Activated CD8-positive, alpha-beta memory T cell treated with anti-CD3 and anti-CD28 coated beads, Interleukin-2, amount 10 ng/mL, durations not matched to agents 7 days and 5 days (primary cell): ENCODE measurements at regions not wholly inside any gene's neighbourhood (a gene's known extent, or its start where the extent isn't known, plus 50 kb on each side); places are given as distances from the start of the nearest gene placed in this dataset.

Experiments used
- ATAC-seq: fragments of 150-1000 bp; cut with Tn5 transposase; one replicate; pipeline ENCODE4 v1.10.0; 2021; ENCODE audit warnings: moderate library complexity
- CTCF ChIA-PET: fragments of 350-600 bp; sonication (Branson Sonifier 250); formaldehyde crosslinking; loops from one replicate; lab custom pipeline; 2021; ENCODE audit warnings: antibody characterized with exemption; lab: Charles Lee
- DNase-seq: peaks from one replicate; pipeline ENCODE4 v3.0.0-alpha.2; 2020
- H3K27ac Mint-ChIP-seq: one replicate; pipeline ENCODE4 v1.8.0; 2021; ENCODE audit warnings: mild to moderate bottlenecking, mixed read lengths
- H3K27me3 Mint-ChIP-seq: one replicate; pipeline ENCODE4 v1.8.0; 2021; ENCODE audit warnings: mixed read lengths
- H3K36me3 Mint-ChIP-seq: one replicate; pipeline ENCODE4 v1.8.0; 2021; ENCODE audit warnings: mild to moderate bottlenecking, mixed read lengths
- H3K4me1 Mint-ChIP-seq: one replicate; pipeline ENCODE4 v1.8.0; 2021; ENCODE audit warnings: mixed read lengths
- H3K4me3 Mint-ChIP-seq: one replicate; pipeline ENCODE4 v1.8.0; 2021; ENCODE audit warnings: mild to moderate bottlenecking, moderate library complexity, mixed read lengths
- H3K9me3 Mint-ChIP-seq: one replicate; pipeline ENCODE4 v1.8.0; 2022; ENCODE audit warnings: low read depth, mixed read lengths

GRCh38 chr1:222077206-222077605 is 335.3 kb upstream of the DUSP10 start:
- Mint-ChIP-seq H3K4me3 (no peak overlapping the region), H3K36me3 (no peaks in the 10 kb centered on the region), H3K4me1 (no peaks in the 10 kb centered on the region), H3K9me3 (no peaks in the 10 kb centered on the region), H3K27me3 (peaks cover 7% of the 10 kb centered on the region), H3K27ac (no peak overlapping the region)
- DNase-seq = no peak
- no peak for ATAC-seq
- CTCF ChIA-PET = no interaction called here

- DNase-seq (no peak), ATAC-seq (no peak)
- Mint-ChIP-seq H3K4me3 (no peak overlapping the region), H3K27me3 (peaks cover 5% of the 10 kb centered on the region), H3K9me3 (no peaks in the 10 kb centered on the region), H3K4me1 (no peaks in the 10 kb centered on the region), H3K27ac (no peak overlapping the region), H3K36me3 (no peaks in the 10 kb centered on the region)
- CTCF ChIA-PET = interaction anchor here (0.6 kb wide), 1 partner anchor 79 kb away, joined by 3 read pairs; no protein-coding TSS in a partner anchor
Measured at GRCh38 chr1:222074317-222074716, 332.4 kb upstream of the DUSP10 start.

- Mint-ChIP-seq H3K36me3 (no peaks in the 10 kb centered on the region), H3K27ac (no peak overlapping the region), H3K4me3 (no peak overlapping the region), H3K27me3 (peaks cover 5% of the 10 kb centered on the region), H3K4me1 (no peaks in the 10 kb centered on the region), H3K9me3 (no peaks in the 10 kb centered on the region)
- no peak for DNase-seq
- no peak for ATAC-seq
- CTCF ChIA-PET = no interaction called here
Measured at GRCh38 chr1:222073307-222073995, 331.6 kb upstream of the DUSP10 start.

- peaks cover under 1% of the 10 kb centered on the region for H3K27me3 Mint-ChIP-seq
- no peaks in the 10 kb centered on the region for H3K36me3 Mint-ChIP-seq
- no peak overlapping the region for H3K4me3 Mint-ChIP-seq
- no peak for DNase-seq
- ATAC-seq = no peak
- H3K9me3 Mint-ChIP-seq = no peaks in the 10 kb centered on the region
- CTCF ChIA-PET = no interaction called here
- H3K4me1 Mint-ChIP-seq = no peaks in the 10 kb centered on the region
- no peak overlapping the region for H3K27ac Mint-ChIP-seq
Measured at GRCh38 chr1:222071387-222071786, 329.5 kb upstream of the DUSP10 start.

- DNase-seq (no peak), ATAC-seq (no peak)
- peaks cover 3% of the 10 kb centered on the region for H3K9me3 Mint-ChIP-seq
- CTCF ChIA-PET = no interaction called here
- no peaks in the 10 kb centered on the region for H3K4me1 Mint-ChIP-seq
- no peaks in the 10 kb centered on the region for H3K27me3 Mint-ChIP-seq
- no peak overlapping the region for H3K4me3 Mint-ChIP-seq
- peaks cover 3% of the 10 kb centered on the region for H3K36me3 Mint-ChIP-seq
- H3K27ac Mint-ChIP-seq = no peak overlapping the region
Measured at GRCh38 chr1:222068937-222069336, 327.0 kb upstream of the DUSP10 start.

- DNase-seq (no peak), ATAC-seq (no peak)
- Mint-ChIP-seq H3K27ac (no peak overlapping the region), H3K9me3 (peaks cover 3% of the 10 kb centered on the region), H3K36me3 (peaks cover 3% of the 10 kb centered on the region), H3K4me3 (no peak overlapping the region), H3K4me1 (no peaks in the 10 kb centered on the region), H3K27me3 (no peaks in the 10 kb centered on the region)
- CTCF ChIA-PET = no interaction called here
Measured at GRCh38 chr1:222068101-222068500, 326.2 kb upstream of the DUSP10 start.

GRCh38 chr1:222066539-222066938 is 324.6 kb upstream of the DUSP10 start:
- no peak overlapping the region for H3K27ac Mint-ChIP-seq
- H3K4me3 Mint-ChIP-seq = no peak overlapping the region
- DNase-seq (no peak), ATAC-seq (no peak)
- H3K4me1 Mint-ChIP-seq = no peaks in the 10 kb centered on the region
- peaks cover 3% of the 10 kb centered on the region for H3K36me3 Mint-ChIP-seq
- CTCF ChIA-PET = no interaction called here
- H3K9me3 Mint-ChIP-seq = peaks cover 3% of the 10 kb centered on the region
- H3K27me3 Mint-ChIP-seq = no peaks in the 10 kb centered on the region

GRCh38 chr1:222065234-222065633 is 323.3 kb upstream of the DUSP10 start:
- peaks cover 3% of the 10 kb centered on the region for H3K36me3 Mint-ChIP-seq
- peaks cover 3% of the 10 kb centered on the region for H3K9me3 Mint-ChIP-seq
- ATAC-seq (no peak), DNase-seq (no peak)
- H3K27me3 Mint-ChIP-seq = peaks cover 3% of the 10 kb centered on the region
- H3K4me3 Mint-ChIP-seq = no peak overlapping the region
- H3K27ac Mint-ChIP-seq = no peak overlapping the region
- CTCF ChIA-PET = no interaction called here
- no peaks in the 10 kb centered on the region for H3K4me1 Mint-ChIP-seq

GRCh38 chr1:222064388-222065211 is 322.7 kb upstream of the DUSP10 start:
- ATAC-seq = no peak
- Mint-ChIP-seq H3K27ac (no peak overlapping the region), H3K4me3 (no peak overlapping the region), H3K4me1 (no peaks in the 10 kb centered on the region), H3K27me3 (peaks cover 3% of the 10 kb centered on the region), H3K9me3 (peaks cover 3% of the 10 kb centered on the region), H3K36me3 (peaks cover 3% of the 10 kb centered on the region)
- CTCF ChIA-PET = no interaction called here
- no peak for DNase-seq

- CTCF ChIA-PET = no interaction called here
- H3K36me3 Mint-ChIP-seq = peaks cover 3% of the 10 kb centered on the region
- H3K9me3 Mint-ChIP-seq = peaks cover 3% of the 10 kb centered on the region
- H3K27me3 Mint-ChIP-seq = peaks cover 3% of the 10 kb centered on the region
- ATAC-seq (no peak), DNase-seq (no peak)
- H3K4me1 Mint-ChIP-seq = no peaks in the 10 kb centered on the region
- H3K4me3 Mint-ChIP-seq = no peak overlapping the region
- no peak overlapping the region for H3K27ac Mint-ChIP-seq
Measured at GRCh38 chr1:222062640-222063039, 320.8 kb upstream of the DUSP10 start.

GRCh38 chr1:222061711-222062359 is 319.9 kb upstream of the DUSP10 start:
- Mint-ChIP-seq H3K9me3 (peaks cover 3% of the 10 kb centered on the region), H3K27me3 (peaks cover 3% of the 10 kb centered on the region), H3K27ac (no peak overlapping the region), H3K36me3 (peaks cover 3% of the 10 kb centered on the region), H3K4me1 (no peaks in the 10 kb centered on the region), H3K4me3 (no peak overlapping the region)
- ATAC-seq = no peak
- no peak for DNase-seq
- CTCF ChIA-PET = no interaction called here

- DNase-seq (no peak), ATAC-seq (no peak)
- peaks cover 3% of the 10 kb centered on the region for H3K36me3 Mint-ChIP-seq
- peaks cover 3% of the 10 kb centered on the region for H3K27me3 Mint-ChIP-seq
- H3K4me3 Mint-ChIP-seq = no peak overlapping the region
- no peak overlapping the region for H3K27ac Mint-ChIP-seq
- H3K4me1 Mint-ChIP-seq = no peaks in the 10 kb centered on the region
- H3K9me3 Mint-ChIP-seq = peaks cover 3% of the 10 kb centered on the region
- CTCF ChIA-PET = no interaction called here
Measured at GRCh38 chr1:222060210-222060916, 318.5 kb upstream of the DUSP10 start.

GRCh38 chr1:222058249-222058648 is 316.4 kb upstream of the DUSP10 start:
- no peak overlapping the region for H3K27ac Mint-ChIP-seq
- no peaks in the 10 kb centered on the region for H3K4me1 Mint-ChIP-seq
- no peak for ATAC-seq
- H3K36me3 Mint-ChIP-seq = no peaks in the 10 kb centered on the region
- H3K9me3 Mint-ChIP-seq = no peaks in the 10 kb centered on the region
- CTCF ChIA-PET = no interaction called here
- H3K4me3 Mint-ChIP-seq = no peak overlapping the region
- no peak for DNase-seq
- peaks cover 3% of the 10 kb centered on the region for H3K27me3 Mint-ChIP-seq
